GM06990 (cell line): ENCODE measurements at regions not wholly inside any gene's neighbourhood (a gene's known extent, or its start where the extent isn't known, plus 50 kb on each side); places are given as distances from the start of the nearest gene placed in this dataset.

Source experiments
- DNase-seq: peaks from one replicate; pipeline ENCODE4 v3.0.0-alpha.2; 2011; ENCODE audit not compliant: insufficient read length; ENCODE audit errors: extremely low read depth
- H3K27me3 ChIP-seq: replicated peaks from 2 replicates; pipeline ENCODE4 v1.6.0; 2011; ENCODE audit warnings: low read length; ENCODE audit not compliant: control insufficient read depth, insufficient read depth
- H3K36me3 ChIP-seq: 2 replicates; pipeline ENCODE4 v1.5.1; 2011; ENCODE audit warnings: low read length; ENCODE audit not compliant: control insufficient read depth, insufficient read depth
- H3K4me3 ChIP-seq: replicated peaks from 2 replicates; pipeline ENCODE4 v1.5.1; 2011; ENCODE audit warnings: low read depth, mild to moderate bottlenecking, control low read depth, low read length
- CTCF ChIP-seq: IDR thresholded peaks from 2 replicates; pipeline ENCODE4 v1.5.1; 2011; ENCODE audit warnings: low read length, control low read depth, mild to moderate bottlenecking, inconsistent platforms; ENCODE audit not compliant: insufficient read depth, poor library complexity, severe bottlenecking

DNA sequence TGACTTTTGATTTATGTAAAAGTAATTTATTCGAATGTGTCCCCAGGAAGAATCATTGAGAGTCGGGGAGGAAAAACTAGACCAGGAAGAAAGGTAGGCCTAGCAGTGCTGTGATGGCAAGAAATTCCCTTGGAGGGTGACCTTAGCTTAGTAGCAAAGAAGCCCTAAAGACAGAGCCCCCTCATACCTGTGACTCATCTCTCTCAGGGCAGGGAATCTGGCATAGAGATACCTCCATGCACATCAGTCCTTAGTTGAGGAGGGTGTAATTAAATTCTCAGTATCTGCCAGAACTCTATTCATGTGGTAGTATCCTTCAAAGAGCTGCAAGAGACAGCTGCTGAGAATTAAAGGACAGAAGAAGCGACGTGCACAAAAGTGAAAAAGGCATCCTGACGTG lies 360.3 kb downstream of the FBXO15 start:
- DNase-seq, result no peak

DNA sequence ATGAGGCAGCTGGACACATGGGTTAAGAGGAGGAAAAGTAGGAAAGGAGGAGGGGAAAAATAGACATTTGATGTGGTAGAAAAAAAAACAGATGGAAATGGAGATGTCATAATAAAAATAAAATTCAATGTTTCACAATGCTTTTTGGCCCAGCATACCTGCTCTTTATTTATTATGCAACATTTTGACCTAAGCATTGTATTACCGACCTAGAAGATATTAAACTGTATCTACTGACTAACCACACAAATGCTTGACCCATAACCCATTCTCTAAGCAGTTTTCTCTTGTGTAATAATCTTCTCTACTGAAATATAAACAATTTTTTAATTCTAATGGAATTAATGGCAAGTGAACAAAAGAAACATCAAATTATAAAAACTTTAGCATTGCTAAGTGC lies 362.3 kb downstream of the FBXO15 start:
- DNase-seq, result no peak
- H3K4me3 ChIP-seq, result no peak overlapping the region
- no peaks in the 10 kb centered on the region for H3K36me3 ChIP-seq
- TF ChIP-seq CTCF, result no peak
- no peaks in the 10 kb centered on the region for H3K27me3 ChIP-seq

More for the DNA sequence above, 360.3 kb downstream of the FBXO15 start:
- H3K4me3 ChIP-seq, result no peak overlapping the region
- no peaks in the 10 kb centered on the region for H3K36me3 ChIP-seq
- no peak for TF ChIP-seq CTCF
- no peaks in the 10 kb centered on the region for H3K27me3 ChIP-seq

GRCh38 chr18:73784853-73785252 lies 362.8 kb downstream of the FBXO15 start:
- DNase-seq, result no peak
- Histone ChIP-seq H3K27me3 (no peaks in the 10 kb centered on the region), H3K36me3 (no peaks in the 10 kb centered on the region), H3K4me3 (no peak overlapping the region)
- TF ChIP-seq CTCF, result no peak

DNA sequence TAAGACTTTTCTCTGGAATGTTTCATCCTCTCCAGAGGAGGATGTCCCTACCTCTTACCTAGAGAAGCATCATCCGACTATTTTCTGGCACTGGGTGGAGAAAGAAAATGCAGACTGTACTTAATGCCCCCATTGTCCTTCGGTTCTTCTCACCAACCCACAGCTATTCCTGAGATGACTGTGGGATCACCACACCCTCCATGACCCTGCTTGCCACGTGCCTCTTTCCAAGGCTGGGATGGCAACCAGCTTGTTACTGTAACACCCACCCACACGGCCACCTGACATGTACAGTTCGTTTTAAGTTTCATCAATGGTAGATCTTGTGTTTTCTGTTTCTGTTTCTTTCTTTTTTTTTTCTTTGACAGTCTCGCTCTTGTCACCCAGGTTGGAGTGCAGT lies 365.2 kb downstream of the FBXO15 start:
- Histone ChIP-seq H3K4me3 (no peak overlapping the region), H3K36me3 (no peaks in the 10 kb centered on the region), H3K27me3 (no peaks in the 10 kb centered on the region)
- DNase-seq, result no peak
- no peak for TF ChIP-seq CTCF

- no peak for DNase-seq
- no peak overlapping the region for H3K4me3 ChIP-seq
- H3K36me3 ChIP-seq, result no peaks in the 10 kb centered on the region
- no peaks in the 10 kb centered on the region for H3K27me3 ChIP-seq
- no peak for TF ChIP-seq CTCF
Observed at GRCh38 chr18:73780218-73780617, 367.4 kb downstream of the FBXO15 start.

- DNase-seq, result no peak
- TF ChIP-seq CTCF, result no peak
- H3K36me3 ChIP-seq, result no peaks in the 10 kb centered on the region
- no peaks in the 10 kb centered on the region for H3K27me3 ChIP-seq
- H3K4me3 ChIP-seq, result no peak overlapping the region
Observed at GRCh38 chr18:73778032-73778359, 369.6 kb downstream of the FBXO15 start.
